Endothelial cell of umbilical vein (primary cell): ENCODE measurements at regions not wholly inside any gene's neighbourhood (a gene's known extent, or its start where the extent isn't known, plus 50 kb on each side); places are given as distances from the start of the nearest gene placed in this dataset.

ENCODE experiments used
- BruUV-seq: library from RNA; stranded (reverse); fragments of 400-500 nt; replicated peaks from 2 replicates; lab custom pipeline; 2021; lab: Mats Ljungman, UMichigan
- CTCF ChIA-PET: fragments of 300-600, 350-600 bp; sonication (Branson Sonifier 250); formaldehyde crosslinking; loops from one replicate; lab custom pipeline; 2021; ENCODE audit warnings: antibody characterized with exemption, inconsistent platforms; lab: Charles Lee
- POLR2A ChIA-PET: fragments of 300-600, 350-600 bp; sonication (Branson Sonifier 250); formaldehyde crosslinking; loops from one replicate; lab custom pipeline; 2021; ENCODE audit warnings: antibody characterized with exemption, inconsistent platforms; lab: Charles Lee
- DNase-seq: peaks from one replicate; pipeline ENCODE4 v3.0.0-alpha.2; 2011; ENCODE audit warnings: low read depth, low spot score
- FAIRE-seq: peaks from 2 replicates; lab custom pipeline; 2011; peaks lifted over from hg19 to GRCh38; lab: Jason Lieb, UNC
- H2AFZ ChIP-seq: 2 replicates; pipeline ENCODE4 v1.6.0; 2012; ENCODE audit warnings: low read depth, low read length, control low read depth, inconsistent platforms
- H3K27ac ChIP-seq: 2 replicates; pipeline ENCODE4 v1.5.1; 2011; ENCODE audit warnings: low read depth, mild to moderate bottlenecking, control low read depth, low read length, moderate library complexity; ENCODE audit not compliant: insufficient read depth
- H3K27me3 ChIP-seq, 2 experiments: 2 replicates each; pipeline versions ENCODE4 v1.6.0 to v1.6.1; 2011; ENCODE audit warnings: low read length in 2 of 2, mixed read lengths in 1 of 2; ENCODE audit not compliant: control insufficient read depth in 2 of 2, insufficient read depth in 2 of 2
- H3K36me3 ChIP-seq, 2 experiments: 2 replicates in 1 of 2; 3 replicates in 1 of 2; pipeline ENCODE4 v1.5.1; 2011; ENCODE audit warnings: low read length in 2 of 2, mild to moderate bottlenecking in 1 of 2, moderate library complexity in 1 of 2; ENCODE audit not compliant: control insufficient read depth in 2 of 2, insufficient read depth in 2 of 2; ENCODE audit errors: extremely low read depth in 1 of 2
- H3K4me1 ChIP-seq: 3 replicates; pipeline ENCODE4 v1.5.1; 2011; ENCODE audit warnings: mild to moderate bottlenecking, low read length; ENCODE audit not compliant: control insufficient read depth, insufficient read depth; ENCODE audit errors: extremely low read depth
- H3K4me2 ChIP-seq: 2 replicates; pipeline ENCODE4 v1.6.1; 2011; ENCODE audit warnings: low read length, control low read depth, mixed read lengths; ENCODE audit not compliant: insufficient read depth
- H3K4me3 ChIP-seq, 3 experiments: fragments of 200-600 bp in 1 of 3; sonication (generic), shearing (Covaris generic) in 1 of 3; replicated peaks in 1 of 3; 2 replicates each; pipeline ENCODE4 v1.5.1; 2011 to 2016; ENCODE audit warnings: control low read depth in 3 of 3, low read length in 3 of 3, mild to moderate bottlenecking in 2 of 3, inconsistent platforms in 1 of 3, low read depth in 1 of 3, moderate library complexity in 1 of 3; ENCODE audit not compliant: insufficient read depth in 1 of 3
- H3K79me2 ChIP-seq: 2 replicates; pipeline ENCODE4 v1.6.0; 2012; ENCODE audit warnings: low read length, inconsistent platforms; ENCODE audit not compliant: control insufficient read depth, insufficient read depth
- H3K9ac ChIP-seq: replicated peaks from 2 replicates; pipeline ENCODE3; 2011; ENCODE audit warnings: low read length, control low read depth; ENCODE audit not compliant: insufficient read depth; ENCODE audit errors: extremely low read depth
- H3K9me1 ChIP-seq: replicated peaks from 3 replicates; pipeline ENCODE4 v1.6.0; 2011; ENCODE audit warnings: mild to moderate bottlenecking, low read length; ENCODE audit not compliant: control insufficient read depth, insufficient read depth; ENCODE audit errors: extremely low read depth
- H3K9me3 ChIP-seq: replicated peaks from 2 replicates; pipeline ENCODE4 v1.5.1; 2012; ENCODE audit warnings: low read length, inconsistent platforms; ENCODE audit not compliant: control insufficient read depth, insufficient read depth
- H4K20me1 ChIP-seq: replicated peaks from 2 replicates; pipeline ENCODE3; 2011; ENCODE audit warnings: mild to moderate bottlenecking, low read length; ENCODE audit not compliant: control insufficient read depth, insufficient read depth; ENCODE audit errors: extremely low read depth
- EZH2 ChIP-seq: IDR thresholded peaks from 2 replicates; pipeline ENCODE4 v1.6.1; 2012; ENCODE audit warnings: borderline replicate concordance, low read depth, mild to moderate bottlenecking, moderate library complexity, low read length, inconsistent platforms; ENCODE audit not compliant: severe bottlenecking
- FOS ChIP-seq: IDR thresholded peaks from 2 replicates; pipeline ENCODE4 v1.6.1; 2011; ENCODE audit warnings: mild to moderate bottlenecking, low read length, moderate library complexity, borderline replicate concordance; ENCODE audit not compliant: insufficient read depth
- GATA2 ChIP-seq: IDR thresholded peaks from 2 replicates; pipeline ENCODE4 v1.7.0; 2011; ENCODE audit warnings: low read depth, mild to moderate bottlenecking, moderate library complexity, mixed read lengths, low read length; ENCODE audit not compliant: insufficient read length, insufficient read depth
- JUN ChIP-seq: IDR thresholded peaks from 2 replicates; pipeline ENCODE4 v1.6.1; 2011; ENCODE audit warnings: borderline replicate concordance, low read depth; ENCODE audit not compliant: insufficient read length, insufficient read depth
- MYC ChIP-seq: IDR thresholded peaks from one replicate; pipeline ENCODE4 v1.6.1; 2011; ENCODE audit warnings: mild to moderate bottlenecking, low read depth, low read length
- POLR2A ChIP-seq: IDR thresholded peaks from 2 replicates; pipeline ENCODE4 v1.6.1; 2012; ENCODE audit warnings: low read depth, mild to moderate bottlenecking, control low read depth, low read length
- POLR2AphosphoS5 ChIP-seq: IDR thresholded peaks from 2 replicates; pipeline ENCODE4 v1.6.1; 2012; ENCODE audit warnings: low read depth, mild to moderate bottlenecking, control low read depth, low read length, moderate library complexity; ENCODE audit not compliant: insufficient read depth
- dilution Hi-C: fragments of 300-500 bp; cut with MboI; formaldehyde crosslinking; loops from one replicate; pipeline ENCODE4 v1.15.0; 2019; ENCODE audit warnings: low sequenced_read_pairs; ENCODE audit not compliant: extremely low pct_ligation_motif_present
- intact Hi-C: fragments of 100-400 bp; cut with micrococcal nuclease; formaldehyde crosslinking; loops from one replicate; pipeline ENCODE4 v1.10.0; 2022
- TF ChIP-seq, protein P1 (sequence below): IDR thresholded peaks from 2 replicates; pipeline ENCODE4 v1.6.1; 2011; ENCODE audit not compliant: insufficient read depth, insufficient read length
- TF ChIP-seq, protein P2 (sequence below), 2 donors: IDR thresholded peaks; 1 replicate in 1 of 2; 2 replicates in 1 of 2; pipeline ENCODE4 v1.5.1; 2011; ENCODE audit warnings: low read length in 2 of 2, mild to moderate bottlenecking in 2 of 2, moderate library complexity in 2 of 2, control low read depth in 1 of 2, inconsistent platforms in 1 of 2, low read depth in 1 of 2; ENCODE audit not compliant: insufficient read depth in 1 of 2; ENCODE audit errors: extremely low read depth in 1 of 2

DNA sequence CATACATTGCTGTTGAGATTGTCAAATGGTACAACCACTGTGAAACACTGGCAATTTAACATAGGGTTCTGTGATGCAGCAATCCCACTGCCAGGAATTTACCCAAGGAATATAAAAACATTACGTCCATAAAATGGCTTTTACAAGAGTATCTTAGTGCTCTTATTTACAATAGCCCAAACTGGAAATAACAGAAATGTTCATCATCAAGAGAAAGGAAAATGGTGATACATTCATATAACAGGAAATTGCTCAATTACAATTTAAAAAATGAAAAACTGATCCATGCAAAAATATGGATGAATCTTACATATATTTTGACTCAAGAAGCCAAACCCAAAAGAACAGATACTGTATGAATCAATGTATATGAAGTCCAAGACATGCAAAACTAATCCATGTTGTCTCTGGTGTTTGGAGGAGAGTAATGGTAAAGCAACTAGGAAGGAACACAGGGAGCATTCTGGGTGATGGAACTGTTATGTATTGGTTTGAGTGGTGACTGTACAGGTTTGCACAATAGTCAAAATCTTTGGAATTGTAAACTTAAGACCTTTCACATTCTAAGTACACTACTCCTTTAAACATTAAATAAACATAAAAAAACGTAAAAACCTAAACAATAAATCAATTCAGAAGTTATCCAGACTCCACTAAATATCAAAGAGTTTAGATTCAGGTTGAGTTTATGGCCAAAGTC lies 104.8 kb upstream of the WDR75 start:
- Histone ChIP-seq H3K9ac (no peak overlapping the region), H3K4me2 (no peak overlapping the region), H2AFZ (peak overlapping the region; percentile 61), H3K4me3 (no peak overlapping the region), H3K9me1 (no peaks in the 10 kb centered on the region), H3K4me1 (no peaks in the 10 kb centered on the region), H4K20me1 (no peaks in the 10 kb centered on the region), H3K79me2 (no peaks in the 10 kb centered on the region), H3K36me3 (no peaks in the 10 kb centered on the region), H3K9me3 (peaks cover 5% of the 10 kb centered on the region), H3K27me3 (no peaks in the 10 kb centered on the region), H3K27ac (no peak overlapping the region)
- BruUV-seq = no TSS peak
- dilution Hi-C loops = no loop called here
- DNase-seq (no peak), FAIRE-seq (no peak)
- intact Hi-C loops = no loop called here
- ChIA-PET POLR2A (no interaction called here), CTCF (no interaction called here)
- TF ChIP-seq POLR2A (no peak), POLR2AphosphoS5 (no peak), EZH2 (no peak), FOS (no peak), MYC (no peak), GATA2 (no peak), JUN (no peak)
- TF ChIP-seq, protein P1, sequence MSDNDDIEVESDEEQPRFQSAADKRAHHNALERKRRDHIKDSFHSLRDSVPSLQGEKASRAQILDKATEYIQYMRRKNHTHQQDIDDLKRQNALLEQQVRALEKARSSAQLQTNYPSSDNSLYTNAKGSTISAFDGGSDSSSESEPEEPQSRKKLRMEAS = no peak

DNA sequence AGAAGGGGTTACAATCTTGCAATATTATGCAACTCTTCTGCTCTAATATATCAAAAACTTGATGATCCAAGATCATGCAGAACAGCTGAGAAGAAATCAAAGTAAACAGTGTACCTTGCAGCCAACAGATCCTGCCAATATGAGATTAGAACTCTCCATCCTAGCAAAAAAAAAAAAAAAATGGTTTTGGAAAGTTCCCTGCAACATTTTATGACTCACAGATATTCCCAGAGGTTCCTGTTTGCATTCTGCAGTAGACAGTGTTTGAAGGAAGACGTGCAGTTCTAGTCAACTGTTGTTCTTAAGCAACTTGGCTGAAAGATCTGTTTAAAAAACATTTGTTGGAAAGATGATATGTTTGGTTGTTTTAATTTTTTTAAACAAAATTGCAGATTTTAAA lies 103.6 kb upstream of the WDR75 start:
- no peaks in the 10 kb centered on the region for H4K20me1 ChIP-seq
- H3K79me2 ChIP-seq = no peaks in the 10 kb centered on the region
- H3K4me2 ChIP-seq = no peak overlapping the region
- BruUV-seq = no TSS peak
- peaks cover 5% of the 10 kb centered on the region for H3K9me3 ChIP-seq
- no peaks in the 10 kb centered on the region for H3K4me1 ChIP-seq
- dilution Hi-C loops = no loop called here
- intact Hi-C loops = no loop called here
- H2AFZ ChIP-seq = no peak overlapping the region
- FAIRE-seq = no peak
- no peak overlapping the region for H3K9ac ChIP-seq
- H3K4me3 ChIP-seq = no peak overlapping the region
- no peak overlapping the region for H3K27ac ChIP-seq
- no peak for DNase-seq
- no peaks in the 10 kb centered on the region for H3K36me3 ChIP-seq
- H3K9me1 ChIP-seq = no peaks in the 10 kb centered on the region
- no peak for TF ChIP-seq JUN
- no peak for TF ChIP-seq POLR2AphosphoS5
- TF ChIP-seq MYC = no peak
- TF ChIP-seq, protein P1 = no peak
- TF ChIP-seq, protein P2, sequence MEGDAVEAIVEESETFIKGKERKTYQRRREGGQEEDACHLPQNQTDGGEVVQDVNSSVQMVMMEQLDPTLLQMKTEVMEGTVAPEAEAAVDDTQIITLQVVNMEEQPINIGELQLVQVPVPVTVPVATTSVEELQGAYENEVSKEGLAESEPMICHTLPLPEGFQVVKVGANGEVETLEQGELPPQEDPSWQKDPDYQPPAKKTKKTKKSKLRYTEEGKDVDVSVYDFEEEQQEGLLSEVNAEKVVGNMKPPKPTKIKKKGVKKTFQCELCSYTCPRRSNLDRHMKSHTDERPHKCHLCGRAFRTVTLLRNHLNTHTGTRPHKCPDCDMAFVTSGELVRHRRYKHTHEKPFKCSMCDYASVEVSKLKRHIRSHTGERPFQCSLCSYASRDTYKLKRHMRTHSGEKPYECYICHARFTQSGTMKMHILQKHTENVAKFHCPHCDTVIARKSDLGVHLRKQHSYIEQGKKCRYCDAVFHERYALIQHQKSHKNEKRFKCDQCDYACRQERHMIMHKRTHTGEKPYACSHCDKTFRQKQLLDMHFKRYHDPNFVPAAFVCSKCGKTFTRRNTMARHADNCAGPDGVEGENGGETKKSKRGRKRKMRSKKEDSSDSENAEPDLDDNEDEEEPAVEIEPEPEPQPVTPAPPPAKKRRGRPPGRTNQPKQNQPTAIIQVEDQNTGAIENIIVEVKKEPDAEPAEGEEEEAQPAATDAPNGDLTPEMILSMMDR (IDR thresholded peaks at IDR 0.05; ENCODE audit: extremely low read depth in 1 of 2, insufficient read depth in 1 of 2, low read depth in 1 of 2, low read length in 2 of 2) = no peak
- no peak for TF ChIP-seq EZH2
- no peak for TF ChIP-seq GATA2
- TF ChIP-seq FOS = peak; percentile 24
- TF ChIP-seq POLR2A = no peak
- POLR2A ChIA-PET = no interaction called here
- CTCF ChIA-PET = no interaction called here
- no peaks in the 10 kb centered on the region for H3K27me3 ChIP-seq
